ENCODE measurements at regions not wholly inside any gene's neighbourhood (a gene's known extent, or its start where the extent isn't known, plus 50 kb on each side); places are given as distances from the start of the nearest gene placed in this dataset.

DNA sequence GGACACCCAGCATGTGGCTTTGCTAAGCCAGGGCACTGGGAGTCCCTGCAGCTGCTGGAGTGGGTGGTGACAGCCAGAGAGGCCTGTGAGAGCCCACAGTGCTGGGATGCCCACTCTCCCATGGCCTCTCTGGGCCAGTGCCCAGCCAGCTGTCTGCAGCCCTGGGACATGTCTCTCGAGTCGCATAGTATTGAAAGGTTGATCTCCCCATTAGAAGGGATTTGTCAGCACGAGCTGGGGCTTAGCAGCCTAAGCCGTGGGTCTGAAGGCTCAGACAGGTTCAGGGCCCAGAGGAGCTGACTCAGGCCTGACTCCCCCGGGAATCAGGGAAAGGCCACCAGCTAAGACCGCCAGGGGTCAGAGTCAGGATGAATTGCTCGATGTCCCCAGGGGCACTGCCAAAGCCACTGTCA lies 53.5 kb downstream of the FOXD2 start:
- 68% methylated on average over 7 of the region's 7 CpGs for WGBS
- H3K18ac ChIP-seq (ENCODE audit: low read depth in 1 of 2, low read length in 2 of 2), result no peak overlapping the region
- no peaks in the 10 kb centered on the region for H3K79me1 ChIP-seq (replicated peaks; ENCODE audit: low read length, poor library complexity, severe bottlenecking)
- no peak overlapping the region for H3K9ac ChIP-seq (ENCODE audit: low read length)
- no peak overlapping the region for H2BK15ac ChIP-seq (ENCODE audit: low read depth, poor library complexity, severe bottlenecking)
- no peaks in the 10 kb centered on the region for H3K9me3 ChIP-seq (ENCODE audit: control insufficient read depth, low read length)
- no peak overlapping the region for H4K91ac ChIP-seq (ENCODE audit: low read length)
- H2BK120ac ChIP-seq (ENCODE audit: low read depth, low read length), result no peak overlapping the region
- no peak overlapping the region for H3K14ac ChIP-seq (ENCODE audit: low read length in 2 of 2)
- H4K8ac ChIP-seq (ENCODE audit: low read length), result no peak overlapping the region
- DNase-seq, result no peak
- H3K23ac ChIP-seq (ENCODE audit: low read length in 2 of 2), result no peak overlapping the region
- H2AFZ ChIP-seq (ENCODE audit: low read depth, low read length), result no peak overlapping the region
- H3K4me1 ChIP-seq (ENCODE audit: control insufficient read depth, insufficient read depth, low read depth, low read length), result no peaks in the 10 kb centered on the region
- H3K27ac ChIP-seq (ENCODE audit: low read length, poor library complexity, severe bottlenecking), result no peak overlapping the region
- no peak overlapping the region for H3K4me2 ChIP-seq (ENCODE audit: low read length, poor library complexity, severe bottlenecking)
- no peak overlapping the region for H3K4me3 ChIP-seq (ENCODE audit: insufficient read depth in 1 of 2, low read depth in 1 of 2, low read length in 2 of 2)
- no peak overlapping the region for H3K4ac ChIP-seq (ENCODE audit: low read depth in 1 of 2, low read length in 2 of 2)
- H3K36me3 ChIP-seq (ENCODE audit: control insufficient read depth in 1 of 2, insufficient read depth in 2 of 2, low read depth in 1 of 2, low read length in 2 of 2), result no peaks in the 10 kb centered on the region
- H2BK12ac ChIP-seq (ENCODE audit: low read length in 2 of 2), result no peak overlapping the region
- H2BK5ac ChIP-seq (ENCODE audit: low read depth, low read length, poor library complexity, severe bottlenecking), result no peak overlapping the region
- H3K27me3 ChIP-seq (ENCODE audit: control insufficient read depth in 1 of 2, insufficient read depth in 1 of 2, low read length in 2 of 2), result peaks cover 24 to 77% of the 10 kb centered on the region in 2 experiments
- no peak overlapping the region for H2AK5ac ChIP-seq (ENCODE audit: low read length, severe bottlenecking)

DNA sequence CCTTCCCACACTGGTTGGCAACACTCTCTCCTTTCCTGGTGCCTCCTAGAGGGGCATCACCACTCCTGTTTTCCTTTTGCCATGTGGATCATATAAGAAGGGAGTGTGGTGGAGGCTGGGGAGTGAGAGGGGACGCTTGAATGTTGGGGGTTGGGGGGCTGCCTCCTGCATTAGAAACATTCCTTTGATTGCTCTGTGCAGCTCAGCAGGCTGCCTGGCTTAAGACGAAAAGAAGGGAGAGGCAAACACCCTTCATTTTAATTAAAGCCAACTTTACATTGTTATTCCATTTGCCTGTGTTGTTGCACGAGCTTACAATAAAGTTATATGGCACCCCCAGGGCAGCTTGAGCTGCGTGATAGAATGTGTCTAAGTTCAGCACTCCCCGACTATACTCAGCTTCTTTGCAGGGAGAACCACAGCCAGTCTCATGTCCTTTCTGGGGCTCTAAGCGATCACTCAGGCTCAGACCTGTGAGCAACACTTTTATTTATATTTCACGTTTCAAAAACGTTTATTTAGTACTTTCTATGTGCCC lies 57.4 kb downstream of the FOXD2 start:
- DNase-seq, result no peak
- Histone ChIP-seq H3K4me1 (ENCODE audit: control insufficient read depth, insufficient read depth, low read depth, low read length) (no peaks in the 10 kb centered on the region), H3K18ac (ENCODE audit: low read depth in 1 of 2, low read length in 2 of 2) (no peak overlapping the region), H3K4me2 (ENCODE audit: low read length, poor library complexity, severe bottlenecking) (no peak overlapping the region), H3K27ac (ENCODE audit: low read length, poor library complexity, severe bottlenecking) (no peak overlapping the region), H2AFZ (ENCODE audit: low read depth, low read length) (no peak overlapping the region), H4K91ac (ENCODE audit: low read length) (no peak overlapping the region), H2BK120ac (ENCODE audit: low read depth, low read length) (no peak overlapping the region), H4K8ac (ENCODE audit: low read length) (no peak overlapping the region), H2BK15ac (ENCODE audit: low read depth, poor library complexity, severe bottlenecking) (no peak overlapping the region), H2AK5ac (ENCODE audit: low read length, severe bottlenecking) (no peak overlapping the region), H3K27me3 (ENCODE audit: control insufficient read depth in 1 of 2, insufficient read depth in 1 of 2, low read length in 2 of 2) (peaks cover 13 to 52% of the 10 kb centered on the region in 2 experiments), H3K14ac (ENCODE audit: low read length in 2 of 2) (no peak overlapping the region), H3K36me3 (ENCODE audit: control insufficient read depth in 1 of 2, insufficient read depth in 2 of 2, low read depth in 1 of 2, low read length in 2 of 2) (no peaks in the 10 kb centered on the region), H3K4ac (ENCODE audit: low read depth in 1 of 2, low read length in 2 of 2) (no peak overlapping the region), H2BK12ac (ENCODE audit: low read length in 2 of 2) (no peak overlapping the region), H3K9me3 (ENCODE audit: control insufficient read depth, low read length) (no peaks in the 10 kb centered on the region), H2BK5ac (ENCODE audit: low read depth, low read length, poor library complexity, severe bottlenecking) (no peak overlapping the region), H3K23ac (ENCODE audit: low read length in 2 of 2) (no peak overlapping the region), H3K9ac (ENCODE audit: low read length) (no peak overlapping the region), H3K79me1 (replicated peaks; ENCODE audit: low read length, poor library complexity, severe bottlenecking) (no peaks in the 10 kb centered on the region), H3K4me3 (ENCODE audit: insufficient read depth in 1 of 2, low read depth in 1 of 2, low read length in 2 of 2) (no peak overlapping the region)
- 22% methylated on average over 8 of the region's 8 CpGs for WGBS

DNA sequence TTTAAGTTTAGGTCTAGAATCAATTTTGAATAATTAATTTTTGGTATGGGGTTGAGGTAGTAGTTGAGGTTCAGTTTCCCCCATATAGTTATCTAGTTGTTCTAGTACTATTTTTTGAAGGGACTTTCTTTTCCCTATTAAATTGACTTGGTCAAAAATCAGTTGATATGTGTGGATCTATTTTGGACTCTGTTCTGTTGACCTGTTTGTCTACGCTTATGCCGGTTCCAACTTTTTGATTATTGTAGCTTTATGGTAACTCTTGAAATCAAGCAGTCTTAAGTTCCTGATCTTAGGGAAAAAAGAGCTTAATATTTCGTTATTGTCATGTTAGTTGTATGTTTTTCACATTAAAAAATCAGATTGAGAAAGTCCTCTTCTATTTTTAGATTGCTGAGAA lies 60.7 kb downstream of the FOXD2 start:
- Histone ChIP-seq H2BK5ac (ENCODE audit: low read depth, low read length, poor library complexity, severe bottlenecking) (no peak overlapping the region), H3K27ac (ENCODE audit: low read length, poor library complexity, severe bottlenecking) (no peak overlapping the region), H3K23ac (ENCODE audit: low read length in 2 of 2) (no peak overlapping the region), H4K8ac (ENCODE audit: low read length) (no peak overlapping the region), H3K18ac (ENCODE audit: low read depth in 1 of 2, low read length in 2 of 2) (no peak overlapping the region), H3K14ac (ENCODE audit: low read length in 2 of 2) (no peak overlapping the region), H2BK15ac (ENCODE audit: low read depth, poor library complexity, severe bottlenecking) (no peak overlapping the region), H3K4me2 (ENCODE audit: low read length, poor library complexity, severe bottlenecking) (no peak overlapping the region), H3K36me3 (ENCODE audit: control insufficient read depth in 1 of 2, insufficient read depth in 2 of 2, low read depth in 1 of 2, low read length in 2 of 2) (no peaks in the 10 kb centered on the region), H2BK12ac (ENCODE audit: low read length in 2 of 2) (no peak overlapping the region), H3K9ac (ENCODE audit: low read length) (no peak overlapping the region), H2AFZ (ENCODE audit: low read depth, low read length) (no peak overlapping the region), H4K91ac (ENCODE audit: low read length) (no peak overlapping the region), H2AK5ac (ENCODE audit: low read length, severe bottlenecking) (no peak overlapping the region), H3K4me3 (ENCODE audit: insufficient read depth in 1 of 2, low read depth in 1 of 2, low read length in 2 of 2) (no peak overlapping the region), H3K27me3 (ENCODE audit: control insufficient read depth in 1 of 2, insufficient read depth in 1 of 2, low read length in 2 of 2) (peaks cover 26 to 42% of the 10 kb centered on the region in 2 experiments), H3K9me3 (ENCODE audit: control insufficient read depth, low read length) (no peaks in the 10 kb centered on the region), H3K4ac (ENCODE audit: low read depth in 1 of 2, low read length in 2 of 2) (no peak overlapping the region), H2BK120ac (ENCODE audit: low read depth, low read length) (no peak overlapping the region), H3K79me1 (replicated peaks; ENCODE audit: low read length, poor library complexity, severe bottlenecking) (no peaks in the 10 kb centered on the region), H3K4me1 (ENCODE audit: control insufficient read depth, insufficient read depth, low read depth, low read length) (no peaks in the 10 kb centered on the region)
- no peak for DNase-seq
- 87% methylated on average over 2 of the region's 3 CpGs for WGBS

DNA sequence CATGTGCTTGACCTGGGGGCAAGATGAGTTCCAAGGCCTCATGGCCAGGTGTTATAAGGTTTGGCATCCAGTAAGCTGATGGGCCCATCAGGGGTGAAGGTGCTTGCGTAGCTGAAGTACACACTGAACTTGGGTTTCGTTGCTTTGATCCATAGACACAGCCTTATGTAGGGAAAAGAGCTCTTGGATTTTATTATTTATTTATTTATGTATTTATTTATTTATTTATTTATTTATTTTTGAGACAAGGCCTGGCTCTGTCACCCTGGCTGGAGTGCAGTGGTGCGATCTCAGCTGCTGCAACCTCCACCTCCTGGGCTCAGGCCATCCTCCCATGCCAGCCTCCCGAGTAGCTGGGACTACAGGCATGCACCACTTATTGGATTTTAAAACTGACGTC lies 63.2 kb downstream of the FOXD2 start:
- Histone ChIP-seq H2AFZ (ENCODE audit: low read depth, low read length) (no peak overlapping the region), H3K4ac (ENCODE audit: low read depth in 1 of 2, low read length in 2 of 2) (no peak overlapping the region), H3K27me3 (ENCODE audit: control insufficient read depth in 1 of 2, insufficient read depth in 1 of 2, low read length in 2 of 2) (peaks cover 28 to 30% of the 10 kb centered on the region in 2 experiments), H2BK15ac (ENCODE audit: low read depth, poor library complexity, severe bottlenecking) (no peak overlapping the region), H2AK5ac (ENCODE audit: low read length, severe bottlenecking) (no peak overlapping the region), H3K14ac (ENCODE audit: low read length in 2 of 2) (no peak overlapping the region), H3K4me2 (ENCODE audit: low read length, poor library complexity, severe bottlenecking) (no peak overlapping the region), H3K79me1 (replicated peaks; ENCODE audit: low read length, poor library complexity, severe bottlenecking) (no peaks in the 10 kb centered on the region), H3K4me1 (ENCODE audit: control insufficient read depth, insufficient read depth, low read depth, low read length) (no peaks in the 10 kb centered on the region), H3K23ac (ENCODE audit: low read length in 2 of 2) (no peak overlapping the region), H3K36me3 (ENCODE audit: control insufficient read depth in 1 of 2, insufficient read depth in 2 of 2, low read depth in 1 of 2, low read length in 2 of 2) (no peaks in the 10 kb centered on the region), H2BK12ac (ENCODE audit: low read length in 2 of 2) (no peak overlapping the region), H4K8ac (ENCODE audit: low read length) (no peak overlapping the region), H2BK5ac (ENCODE audit: low read depth, low read length, poor library complexity, severe bottlenecking) (no peak overlapping the region), H3K27ac (ENCODE audit: low read length, poor library complexity, severe bottlenecking) (no peak overlapping the region), H3K18ac (ENCODE audit: low read depth in 1 of 2, low read length in 2 of 2) (no peak overlapping the region), H3K9me3 (ENCODE audit: control insufficient read depth, low read length) (no peaks in the 10 kb centered on the region), H2BK120ac (ENCODE audit: low read depth, low read length) (no peak overlapping the region), H4K91ac (ENCODE audit: low read length) (no peak overlapping the region), H3K4me3 (ENCODE audit: insufficient read depth in 1 of 2, low read depth in 1 of 2, low read length in 2 of 2) (no peak overlapping the region), H3K9ac (ENCODE audit: low read length) (no peak overlapping the region)
- WGBS, result 89% methylated on average over 3 of the region's 5 CpGs
- DNase-seq, result no peak

Data from mesenchymal stem cell (in vitro differentiated cells and primary cell).